ENCODE measurements at regions not wholly inside any gene's neighbourhood (a gene's known extent, or its start where the extent isn't known, plus 50 kb on each side); places are given as distances from the start of the nearest gene placed in this dataset.
"Not testable (repeated sequence)": the region's sequence is repeated elsewhere in the genome, so short reads cannot be mapped to it uniquely, and the experiment has no call there.

DNA sequence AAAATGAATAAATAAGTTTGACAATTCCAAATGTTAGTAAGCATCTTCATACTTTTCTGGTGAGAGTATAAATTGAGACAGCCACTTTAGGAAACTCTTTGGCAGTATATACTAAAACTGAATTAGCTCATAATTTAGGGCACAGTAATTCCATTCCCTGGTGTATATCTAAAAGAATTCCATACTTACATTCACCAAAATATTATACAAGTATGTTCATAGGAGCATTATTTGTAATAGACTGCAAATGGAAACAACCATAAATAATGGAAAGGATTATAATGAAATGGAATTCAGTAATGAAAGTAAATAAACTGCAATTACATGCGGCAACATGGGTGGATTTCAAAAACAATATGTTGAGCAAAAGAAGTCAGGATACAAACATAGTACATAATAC, 315.8 kb upstream of the LRRC4C start:
- no peaks in the 10 kb centered on the region for H3K4me1 Mint-ChIP-seq (ENCODE audit: low read depth)
- H3K9me3 Mint-ChIP-seq, result peaks cover 28% of the 10 kb centered on the region
- H3K36me3 Mint-ChIP-seq, result no peaks in the 10 kb centered on the region
- intact Hi-C loops (cut with micrococcal nuclease), result no loop called here
- H3K27ac Mint-ChIP-seq, result no peak overlapping the region
- no peaks in the 10 kb centered on the region for H3K27me3 Mint-ChIP-seq
- CTCF ChIA-PET, result no interaction called here
- POLR2A ChIA-PET, result no interaction called here
- DNase-seq, result no peak
- no peak overlapping the region for H3K4me3 Mint-ChIP-seq

DNA sequence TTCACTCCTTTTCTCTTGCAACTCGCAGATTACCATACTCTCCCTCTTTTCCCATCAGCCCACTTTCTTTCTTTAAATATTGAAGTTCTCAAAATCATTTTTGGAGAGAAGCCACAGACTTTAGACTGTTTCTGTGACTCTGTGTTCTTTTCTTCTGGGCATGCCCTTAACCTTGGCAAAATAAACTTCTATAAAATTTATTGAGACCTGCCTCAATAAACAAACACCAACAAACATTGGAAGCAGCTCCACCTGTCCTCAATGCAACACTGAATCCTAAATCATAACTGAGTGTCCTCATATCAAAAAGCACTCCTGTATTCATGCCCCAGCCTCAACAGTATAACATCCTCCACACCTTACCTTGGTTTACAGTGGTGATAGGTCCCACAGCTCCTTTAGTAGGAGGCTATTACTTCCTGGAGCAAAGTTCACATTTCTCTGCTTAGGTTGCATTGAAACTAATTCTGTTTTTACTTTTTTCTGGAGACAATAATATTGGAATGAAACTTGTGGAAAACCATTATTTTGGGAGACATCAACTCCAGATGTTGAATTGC, 320.0 kb upstream of the LRRC4C start:
- intact Hi-C loops (cut with micrococcal nuclease), result no loop called here
- no peak overlapping the region for H3K27ac Mint-ChIP-seq
- no peak overlapping the region for H3K4me3 Mint-ChIP-seq

DNA sequence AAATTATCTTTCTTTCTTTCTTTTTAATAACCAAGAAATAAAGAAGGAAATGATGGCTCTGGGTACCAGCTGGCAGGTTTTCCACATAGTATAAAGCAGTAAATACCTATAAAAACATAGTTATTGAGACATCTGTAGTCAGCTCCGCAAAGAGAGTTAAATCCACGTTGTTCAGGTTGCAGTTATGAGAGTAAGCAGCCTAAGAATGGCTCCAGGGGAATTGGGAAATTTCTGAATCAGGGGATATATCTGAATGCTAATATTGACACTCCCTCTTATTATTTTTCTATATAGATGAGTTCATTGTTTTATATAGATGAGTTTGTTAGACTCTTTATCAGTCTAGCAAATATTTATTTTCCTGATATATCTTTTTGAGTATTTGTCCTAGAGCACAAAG, 322.0 kb upstream of the LRRC4C start:
- Mint-ChIP-seq H3K9me3 (peaks cover 26% of the 10 kb centered on the region), H3K4me1 (ENCODE audit: low read depth) (no peaks in the 10 kb centered on the region)

More for the DNA sequence above, 320.0 kb upstream of the LRRC4C start:
- no peaks in the 10 kb centered on the region for H3K36me3 Mint-ChIP-seq
- POLR2A ChIA-PET, result no interaction called here
- CTCF ChIA-PET, result no interaction called here
- DNase-seq, result no peak
- peaks cover 33% of the 10 kb centered on the region for H3K9me3 Mint-ChIP-seq
- no peaks in the 10 kb centered on the region for H3K4me1 Mint-ChIP-seq (ENCODE audit: low read depth)
- no peaks in the 10 kb centered on the region for H3K27me3 Mint-ChIP-seq

DNA sequence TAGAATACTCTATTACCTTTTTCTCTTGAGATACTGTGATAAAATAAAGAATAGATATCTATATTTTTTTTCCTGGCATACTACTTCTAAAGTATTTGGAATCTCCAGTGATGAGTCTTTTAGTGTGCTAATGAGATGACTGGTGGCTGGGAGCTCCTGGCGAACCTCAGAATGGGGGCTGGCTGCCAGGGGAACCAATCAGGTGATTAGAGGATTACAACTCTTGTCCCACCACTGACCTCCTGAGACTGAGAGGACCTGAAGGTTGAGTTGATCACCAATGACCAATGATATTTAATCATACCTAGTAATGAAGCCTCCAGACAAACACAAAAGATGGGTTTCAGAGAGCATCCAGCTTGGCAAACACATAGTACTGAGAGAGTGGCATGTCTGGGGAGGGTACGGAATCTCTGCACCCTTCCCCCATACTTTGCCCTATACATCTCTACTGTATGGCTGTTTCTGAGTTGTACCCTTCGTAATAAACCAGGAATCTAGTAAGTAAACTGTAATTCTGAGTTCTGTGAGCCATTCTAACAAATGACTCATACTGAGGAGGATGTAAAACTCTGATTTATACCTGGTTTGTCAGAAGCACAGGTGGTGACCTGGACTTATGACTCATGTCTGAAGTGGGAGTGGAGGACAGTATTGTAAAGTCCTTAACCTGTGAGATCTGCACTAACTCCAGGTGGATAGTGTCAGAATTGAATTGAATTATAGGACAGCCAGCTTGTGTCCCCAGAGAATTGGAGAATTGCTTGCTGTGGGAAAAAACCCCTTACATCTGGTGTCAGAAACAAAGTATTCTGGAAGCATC, 325.3 kb upstream of the LRRC4C start:
- Mint-ChIP-seq H3K27me3 (no peaks in the 10 kb centered on the region), H3K36me3 (no peaks in the 10 kb centered on the region), H3K4me3 (no peak overlapping the region), H3K9me3 (peaks cover 31% of the 10 kb centered on the region), H3K4me1 (ENCODE audit: low read depth) (no peaks in the 10 kb centered on the region), H3K27ac (no peak overlapping the region)
- POLR2A ChIA-PET, result no interaction called here
- no peak for DNase-seq
- CTCF ChIA-PET, result no interaction called here
- intact Hi-C loops (cut with micrococcal nuclease), result no loop called here

More for the DNA sequence above, 322.0 kb upstream of the LRRC4C start:
- POLR2A ChIA-PET, result no interaction called here
- CTCF ChIA-PET, result no interaction called here
- no peak overlapping the region for H3K4me3 Mint-ChIP-seq
- intact Hi-C loops (cut with micrococcal nuclease), result no loop called here
- H3K27ac Mint-ChIP-seq, result no peak overlapping the region
- H3K27me3 Mint-ChIP-seq, result no peaks in the 10 kb centered on the region
- no peak for DNase-seq
- H3K36me3 Mint-ChIP-seq, result no peaks in the 10 kb centered on the region

DNA sequence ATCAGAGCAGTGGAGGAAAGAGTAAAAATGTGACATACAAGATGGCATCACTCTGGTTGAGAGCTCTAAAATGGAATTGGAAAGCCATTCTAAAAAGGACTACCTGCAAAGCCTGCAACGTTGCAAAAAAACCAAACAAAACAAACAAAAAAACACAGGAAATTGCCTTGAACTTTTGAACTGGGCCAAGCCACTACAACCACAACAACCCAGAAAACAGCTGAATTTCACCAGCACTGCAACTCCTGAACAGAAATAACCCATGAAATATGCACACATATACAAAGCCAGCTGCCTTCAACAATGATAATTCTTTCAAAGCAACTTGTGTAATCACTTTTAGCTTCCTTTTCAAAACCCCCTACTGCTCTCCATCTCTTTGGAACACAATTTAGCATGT, 326.6 kb upstream of the LRRC4C start:
- no peak for DNase-seq
- peaks cover 26% of the 10 kb centered on the region for H3K9me3 Mint-ChIP-seq
- H3K4me3 Mint-ChIP-seq, result no peak overlapping the region
- POLR2A ChIA-PET, result no interaction called here
- H3K36me3 Mint-ChIP-seq, result no peaks in the 10 kb centered on the region
- CTCF ChIA-PET, result no interaction called here
- intact Hi-C loops (cut with micrococcal nuclease), result no loop called here
- H3K27ac Mint-ChIP-seq, result no peak overlapping the region
- H3K4me1 Mint-ChIP-seq (ENCODE audit: low read depth), result no peaks in the 10 kb centered on the region
- no peaks in the 10 kb centered on the region for H3K27me3 Mint-ChIP-seq

DNA sequence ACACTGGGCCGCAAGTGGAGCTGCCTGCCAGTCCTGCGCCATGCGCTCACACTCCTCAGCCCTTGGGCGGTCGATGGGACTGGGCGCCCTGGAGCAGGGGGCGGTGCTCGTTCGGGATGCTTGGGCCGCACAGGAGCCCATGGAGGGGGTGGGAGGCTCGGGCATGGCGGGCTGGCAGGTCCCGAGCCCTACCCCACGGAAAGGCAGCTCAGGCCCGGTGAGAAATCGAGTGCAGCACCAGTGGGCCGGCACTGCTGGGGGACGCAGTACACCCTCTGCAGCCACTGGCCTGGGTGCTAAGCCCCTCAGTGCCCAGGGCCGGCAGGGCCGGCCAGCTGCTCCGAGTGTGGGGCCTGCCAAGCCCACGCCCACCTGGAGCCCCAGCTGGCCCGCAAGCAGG, 328.7 kb upstream of the LRRC4C start:
- H3K9me3 Mint-ChIP-seq, result peaks cover 27% of the 10 kb centered on the region
- H3K27ac Mint-ChIP-seq, result no peak overlapping the region
- no peak overlapping the region for H3K4me3 Mint-ChIP-seq
- no peaks in the 10 kb centered on the region for H3K27me3 Mint-ChIP-seq
- ChIA-PET POLR2A (no interaction called here), CTCF (no interaction called here)
- no peaks in the 10 kb centered on the region for H3K36me3 Mint-ChIP-seq
- intact Hi-C loops (cut with micrococcal nuclease), result no loop called here
- no peaks in the 10 kb centered on the region for H3K4me1 Mint-ChIP-seq (ENCODE audit: low read depth)
- no peak for DNase-seq

DNA sequence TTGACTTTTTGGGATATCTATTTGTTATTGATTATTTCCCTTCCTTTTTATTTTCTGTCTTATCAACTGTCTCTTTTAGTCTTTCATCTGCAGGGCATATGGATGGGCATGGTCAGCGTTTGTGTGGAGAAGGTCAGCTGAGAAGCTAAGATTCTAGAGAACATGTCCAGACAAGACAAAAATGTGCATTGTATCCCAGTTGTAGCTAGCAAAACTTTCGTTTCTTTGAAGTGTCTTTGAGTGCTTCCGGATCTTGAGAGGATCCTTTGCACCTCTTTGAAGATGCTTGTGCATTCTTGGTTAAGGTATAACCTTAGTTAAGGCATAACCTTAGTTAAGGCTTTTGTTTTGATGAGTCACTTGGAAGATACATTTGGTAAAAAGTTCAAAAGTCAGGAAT, 329.9 kb upstream of the LRRC4C start:
- ChIA-PET POLR2A (no interaction called here), CTCF (no interaction called here)
- Mint-ChIP-seq H3K4me3 (no peak overlapping the region), H3K27ac (no peak overlapping the region), H3K36me3 (no peaks in the 10 kb centered on the region), H3K9me3 (peaks cover 19% of the 10 kb centered on the region), H3K27me3 (no peaks in the 10 kb centered on the region), H3K4me1 (ENCODE audit: low read depth) (no peaks in the 10 kb centered on the region)
- intact Hi-C loops (cut with micrococcal nuclease), result no loop called here
- DNase-seq, result no peak

DNA sequence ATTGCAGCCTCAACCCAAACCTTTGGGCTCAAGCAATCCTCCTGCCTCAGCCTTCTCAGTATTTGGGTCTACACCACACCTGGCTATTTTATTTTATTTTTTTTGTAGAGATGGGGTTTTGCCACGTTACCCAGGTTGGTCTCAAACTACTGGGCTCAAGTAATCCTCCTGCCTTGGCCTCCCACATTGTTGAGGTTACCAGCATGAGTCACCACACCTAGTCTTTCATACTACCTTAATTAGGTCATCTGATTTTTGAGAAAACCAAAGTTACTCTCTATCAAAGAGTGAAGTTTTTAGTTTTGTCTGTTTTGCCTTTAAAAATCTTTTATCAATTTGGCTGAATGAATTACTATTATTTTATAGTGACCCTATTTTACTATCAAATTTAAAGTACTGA, 335.6 kb upstream of the LRRC4C start:
- CTCF ChIA-PET, result no interaction called here
- no peak overlapping the region for H3K27ac Mint-ChIP-seq
- POLR2A ChIA-PET, result no interaction called here
- no peaks in the 10 kb centered on the region for H3K27me3 Mint-ChIP-seq
- no peaks in the 10 kb centered on the region for H3K36me3 Mint-ChIP-seq
- intact Hi-C loops (cut with micrococcal nuclease), result no loop called here
- no peak for DNase-seq
- H3K9me3 Mint-ChIP-seq, result peaks cover 13% of the 10 kb centered on the region
- no peak overlapping the region for H3K4me3 Mint-ChIP-seq
- H3K4me1 Mint-ChIP-seq (ENCODE audit: low read depth), result no peaks in the 10 kb centered on the region

DNA sequence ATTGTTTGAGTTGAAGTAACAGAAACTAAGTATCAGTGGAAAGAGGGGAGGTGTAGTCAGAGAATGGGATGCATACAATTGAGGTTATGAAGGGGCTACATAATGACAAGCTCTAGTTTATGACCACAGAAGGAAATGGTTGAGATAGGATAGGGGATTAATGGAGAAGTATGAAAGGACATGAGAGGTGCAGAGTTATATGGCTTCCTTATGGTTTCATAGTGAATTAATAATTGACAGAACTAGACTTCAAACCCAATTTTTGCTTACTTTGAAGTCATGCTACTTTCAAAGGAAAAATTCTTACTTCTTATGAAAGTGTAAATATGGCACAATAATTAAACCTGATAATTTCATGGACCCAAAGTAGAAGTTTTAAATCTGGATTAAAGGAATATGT, 340.3 kb upstream of the LRRC4C start:
- no peak for DNase-seq
- Mint-ChIP-seq H3K4me1 (ENCODE audit: low read depth) (no peaks in the 10 kb centered on the region), H3K9me3 (peaks cover 25% of the 10 kb centered on the region), H3K27ac (no peak overlapping the region), H3K4me3 (no peak overlapping the region), H3K27me3 (no peaks in the 10 kb centered on the region), H3K36me3 (no peaks in the 10 kb centered on the region)
- intact Hi-C loops (cut with micrococcal nuclease), result no loop called here
- CTCF ChIA-PET, result no interaction called here
- POLR2A ChIA-PET, result no interaction called here

DNA sequence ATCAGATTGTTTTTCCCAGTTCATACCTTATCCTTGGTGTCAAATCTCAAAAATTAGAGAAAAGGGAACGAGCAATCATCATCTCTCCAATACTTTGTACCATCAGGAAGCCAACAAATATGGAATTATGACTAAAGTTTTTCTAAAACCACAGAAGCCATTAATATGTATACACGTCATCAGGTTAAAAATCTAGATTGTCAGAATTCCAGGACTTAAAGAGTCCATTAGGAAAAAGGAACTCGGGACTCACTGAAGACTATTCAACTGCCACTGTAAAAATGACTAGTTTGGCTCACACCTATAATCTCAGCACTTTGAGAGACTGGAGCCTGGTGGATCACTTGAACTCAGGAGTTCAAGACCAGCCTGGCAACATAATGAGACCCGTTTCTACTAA, 344.4 kb upstream of the LRRC4C start:
- Mint-ChIP-seq H3K27me3 (no peaks in the 10 kb centered on the region), H3K36me3 (no peaks in the 10 kb centered on the region), H3K4me3 (no peak overlapping the region), H3K9me3 (peaks cover 24% of the 10 kb centered on the region), H3K27ac (no peak overlapping the region), H3K4me1 (ENCODE audit: low read depth) (no peaks in the 10 kb centered on the region)
- intact Hi-C loops (cut with micrococcal nuclease), result no loop called here
- CTCF ChIA-PET, result no interaction called here
- no peak for DNase-seq
- POLR2A ChIA-PET, result no interaction called here

DNA sequence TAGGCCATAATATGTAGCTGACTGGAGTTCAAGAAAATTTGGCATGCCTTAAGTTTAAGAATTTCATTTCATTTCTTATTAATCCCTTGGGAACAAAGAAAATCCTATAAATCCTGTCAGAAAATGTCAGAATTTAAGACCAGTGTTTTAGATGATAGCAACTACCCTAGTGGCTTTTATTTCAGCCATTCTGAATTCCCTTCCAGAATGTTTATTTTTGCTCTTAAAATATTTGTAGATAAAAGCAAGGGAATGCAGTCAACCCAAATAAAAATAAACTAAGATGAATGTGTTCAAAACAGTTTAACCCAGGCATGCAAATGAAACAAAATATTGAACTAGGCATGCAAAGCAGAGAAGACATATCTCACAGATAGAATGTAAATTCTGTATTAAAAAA, 356.9 kb upstream of the LRRC4C start:
- no peaks in the 10 kb centered on the region for H3K4me1 Mint-ChIP-seq (ENCODE audit: low read depth)
- ChIA-PET CTCF (no interaction called here), POLR2A (no interaction called here)
- no peaks in the 10 kb centered on the region for H3K27me3 Mint-ChIP-seq
- H3K36me3 Mint-ChIP-seq, result no peaks in the 10 kb centered on the region
- H3K4me3 Mint-ChIP-seq, result no peak overlapping the region
- intact Hi-C loops (cut with micrococcal nuclease), result no loop called here
- H3K27ac Mint-ChIP-seq, result no peak overlapping the region
- peaks cover 9% of the 10 kb centered on the region for H3K9me3 Mint-ChIP-seq
- no peak for DNase-seq

DNA sequence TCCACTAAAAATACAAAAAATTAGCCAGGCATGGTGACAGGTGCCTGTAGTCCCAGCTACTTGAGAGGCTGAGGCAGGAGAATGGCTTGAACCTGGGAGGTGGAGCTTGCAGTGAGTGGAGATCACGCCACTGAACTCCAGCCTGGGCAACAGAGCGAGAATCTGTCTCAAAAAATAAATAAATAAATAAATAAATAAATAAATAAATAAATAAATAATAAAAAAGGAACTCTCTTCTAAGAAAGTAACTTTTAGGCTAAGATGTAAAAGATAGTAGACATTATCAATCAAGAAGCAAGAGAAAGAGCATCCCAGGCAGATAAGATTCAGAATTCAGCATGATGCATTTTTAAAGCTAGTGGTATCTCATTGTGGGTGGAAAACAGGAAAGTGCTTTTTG, 364.8 kb upstream of the LRRC4C start:
- H3K27me3 Mint-ChIP-seq; POLR2A ChIA-PET; H3K27ac Mint-ChIP-seq; H3K36me3 Mint-ChIP-seq; H3K4me3 Mint-ChIP-seq; DNase-seq; intact Hi-C loops (cut with micrococcal nuclease); H3K4me1 Mint-ChIP-seq (ENCODE audit: low read depth); CTCF ChIA-PET: not testable (repeated sequence)
- H3K9me3 Mint-ChIP-seq, result peaks cover 36% of the 10 kb centered on the region

DNA sequence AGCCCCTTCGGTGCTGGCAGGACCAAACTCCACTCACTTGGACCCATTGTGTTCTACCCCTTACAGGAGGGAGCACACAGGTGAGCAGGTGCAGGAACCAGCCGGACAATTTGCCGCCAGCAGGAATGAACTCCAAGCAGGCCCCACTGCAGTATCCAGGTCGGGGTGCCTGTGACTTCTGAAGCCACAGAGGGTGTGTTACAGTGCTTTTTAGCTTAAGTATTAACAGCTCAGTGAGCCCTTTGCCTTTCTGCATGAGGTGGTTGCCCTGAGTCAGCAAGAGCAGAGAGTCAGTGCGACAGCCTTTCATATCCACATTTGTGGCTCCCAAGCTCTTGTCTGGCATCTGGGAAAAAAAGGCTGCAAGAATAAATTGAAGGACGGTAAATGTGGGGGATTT, 366.6 kb upstream of the LRRC4C start:
- Mint-ChIP-seq H3K4me1 (ENCODE audit: low read depth) (no peaks in the 10 kb centered on the region), H3K9me3 (peaks cover 38% of the 10 kb centered on the region), H3K27ac (no peak overlapping the region), H3K36me3 (no peaks in the 10 kb centered on the region), H3K4me3 (no peak overlapping the region), H3K27me3 (no peaks in the 10 kb centered on the region)
- DNase-seq, result no peak
- ChIA-PET CTCF (no interaction called here), POLR2A (no interaction called here)
- intact Hi-C loops (cut with micrococcal nuclease), result no loop called here

Data from activated CD4-positive, alpha-beta memory T cell treated with anti-CD3 and anti-CD28 coated beads for 36 hours (primary cell).